Adrenal gland (tissue), 9 donors: ENCODE measurements at regions not wholly inside any gene's neighbourhood (a gene's known extent, or its start where the extent isn't known, plus 50 kb on each side); places are given as distances from the start of the nearest gene placed in this dataset.

Experiments
- DNase-seq, 7 donors: peaks; one replicate each; pipeline ENCODE4 v3.0.0-alpha.2; 2019 to 2020
- H3K27ac ChIP-seq, 5 donors: fragments of 200-600 bp; sonication (generic) in 4 of 5; 1 replicate in 3 of 5; 2 replicates in 2 of 5; pipeline versions ENCODE4 v1.5.1 to v1.8.0; 2016 to 2020; ENCODE audit warnings: mild to moderate bottlenecking in 1 of 5
- H3K27me3 ChIP-seq: fragments of 200-600 bp; 2 replicates; pipeline ENCODE4 v1.8.0; 2021
- H3K36me3 ChIP-seq, 2 donors: fragments of 200-600 bp; replicated peaks in 1 of 2; 1 replicate in 1 of 2; 2 replicates in 1 of 2; pipeline versions ENCODE4 v1.5.1 to v1.8.0; 2018 to 2022
- H3K4me1 ChIP-seq, 2 donors: fragments of 200-600 bp; replicated peaks in 1 of 2; 1 replicate in 1 of 2; 2 replicates in 1 of 2; pipeline versions ENCODE4 v1.5.1 to v1.8.0; 2018 to 2021
- H3K4me3 ChIP-seq, 4 donors: fragments of 200-600 bp; sonication (generic) in 3 of 4; one replicate each; pipeline ENCODE4 v1.5.1; 2016 to 2018
- H3K9me3 ChIP-seq, 3 donors: fragments of 200-600 bp; sonication (generic) in 1 of 3; replicated peaks in 1 of 3; 1 replicate in 2 of 3; 2 replicates in 1 of 3; pipeline versions ENCODE4 v1.5.1 to v1.8.0; 2016 to 2021
- CTCF ChIP-seq, 6 experiments: fragments of 450-650 bp in 4 of 6; fragments of 200-600 bp in 2 of 6; sonication (generic) in 1 of 6; IDR thresholded peaks; 1 replicate in 5 of 6; 2 replicates in 1 of 6; pipeline versions ENCODE4 v1.5.1 to v1.8.0; 2016 to 2021; ENCODE audit warnings: antibody characterized with exemption in 6 of 6, mild to moderate bottlenecking in 2 of 6, moderate library complexity in 1 of 6
- POLR2A ChIP-seq, 2 donors: fragments of 450-650 bp; IDR thresholded peaks; one replicate each; pipeline ENCODE4 v1.6.1; 2017; ENCODE audit warnings: antibody characterized with exemption in 2 of 2, mild to moderate bottlenecking in 2 of 2, moderate library complexity in 1 of 2
- WGBS, 4 donors: extraction: QIAGEN DNeasy Blood & Tissue Kit in 2 of 4; methylation state at CpG; one replicate each; pipeline versions ENCODE4 v1.1.5 to v1.1.7; 2013 to 2017; 5-methylcytosine and 5-hydroxymethylcytosine counted together
- intact Hi-C, 2 donors: fragments of 100-400 bp; cut with DNase I; formaldehyde crosslinking; loops; one replicate each; pipeline versions ENCODE4 v1.14.1 to v1.15.0; 2022 to 2023
- donor health status: healthy with polysubstance abuse.
- donor health status: Bipolar disorder and iron deficiency.
- donor health status: DM: yes; HTN: yes; CAD: no.
- donor health status: DM: no; HTN: no; CAD: no.
- donor health status: DM: no; HTN: no; CAD: no.

GRCh38 chr17:71966459-71967313 is 154.1 kb upstream of the SOX9 start:
- no peak for DNase-seq
- no peaks in the 10 kb centered on the region for H3K4me1 ChIP-seq
- no peaks in the 10 kb centered on the region for H3K27me3 ChIP-seq
- H3K9me3 ChIP-seq: no peaks in the 10 kb centered on the region
- H3K27ac ChIP-seq: no peak overlapping the region
- intact Hi-C loops: no loop called here
- TF ChIP-seq POLR2A (IDR thresholded peaks at IDR 0.05): no peak
- TF ChIP-seq CTCF (IDR thresholded peaks at IDR 0.05): no peak
- WGBS, 4 donors: 71 to 80% (median 77%) methylated on average over 11 to 13 of the region's 13 CpGs
- no peaks in the 10 kb centered on the region for H3K36me3 ChIP-seq
- H3K4me3 ChIP-seq: no peak overlapping the region

GRCh38 chr17:71969500-71969899 is 151.3 kb upstream of the SOX9 start:
- H3K27ac ChIP-seq: no peak overlapping the region
- no peaks in the 10 kb centered on the region for H3K9me3 ChIP-seq
- TF ChIP-seq POLR2A (IDR thresholded peaks at IDR 0.05) (no peak), CTCF (IDR thresholded peaks at IDR 0.05) (no peak)
- H3K4me3 ChIP-seq: no peak overlapping the region
- no peaks in the 10 kb centered on the region for H3K4me1 ChIP-seq
- H3K36me3 ChIP-seq: no peaks in the 10 kb centered on the region
- intact Hi-C loops: no loop called here
- DNase-seq: no peak
- H3K27me3 ChIP-seq: no peaks in the 10 kb centered on the region

GRCh38 chr17:71970312-71970711 is 150.5 kb upstream of the SOX9 start:
- no peak overlapping the region for H3K27ac ChIP-seq
- 82 to 100% (median 86%) methylated on average over 1 of the region's 1 CpG for whole genome bisulfite sequencing, 4 donors
- TF ChIP-seq CTCF (IDR thresholded peaks at IDR 0.05) (no peak), POLR2A (IDR thresholded peaks at IDR 0.05) (no peak)
- H3K9me3 ChIP-seq: no peaks in the 10 kb centered on the region
- no peaks in the 10 kb centered on the region for H3K4me1 ChIP-seq
- H3K27me3 ChIP-seq: no peaks in the 10 kb centered on the region
- no peaks in the 10 kb centered on the region for H3K36me3 ChIP-seq
- intact Hi-C loops: no loop called here
- H3K4me3 ChIP-seq: no peak overlapping the region
- no peak for DNase-seq

GRCh38 chr17:71974051-71974450 is 146.8 kb upstream of the SOX9 start:
- H3K36me3 ChIP-seq: no peaks in the 10 kb centered on the region
- no peaks in the 10 kb centered on the region for H3K27me3 ChIP-seq
- no peak overlapping the region for H3K4me3 ChIP-seq
- TF ChIP-seq POLR2A (IDR thresholded peaks at IDR 0.05) (no peak), CTCF (IDR thresholded peaks at IDR 0.05) (no peak)
- intact Hi-C loops: no loop called here
- no peaks in the 10 kb centered on the region for H3K9me3 ChIP-seq
- WGBS, 4 donors: 78 to 87% (median 84%) methylated on average over 4 of the region's 4 CpGs
- DNase-seq: no peak
- no peak overlapping the region for H3K27ac ChIP-seq
- no peaks in the 10 kb centered on the region for H3K4me1 ChIP-seq
